Neural progenitor cell (in vitro differentiated cells): ENCODE measurements at regions not wholly inside any gene's neighbourhood (a gene's known extent, or its start where the extent isn't known, plus 50 kb on each side); places are given as distances from the start of the nearest gene placed in this dataset.
"Not testable (repeated sequence)": the region's sequence is repeated elsewhere in the genome, so short reads cannot be mapped to it uniquely, and the experiment has no call there.

Experiments used
- CTCF ChIP-seq: fragments of 200-600 bp; sonication (generic); IDR thresholded peaks from 2 replicates; pipeline ENCODE4 v1.5.1; 2017; ENCODE audit warnings: antibody characterized with exemption, mild to moderate bottlenecking
- EZH2 ChIP-seq: fragments of 200-600 bp; sonication (generic); IDR thresholded peaks from 2 replicates; pipeline ENCODE4 v1.6.1; 2017; ENCODE audit warnings: antibody characterized with exemption, mild to moderate bottlenecking, moderate library complexity
- EZH2phosphoT487 ChIP-seq: fragments of 200-600 bp; sonication (generic); IDR thresholded peaks from 2 replicates; pipeline ENCODE4 v1.6.1; 2017; ENCODE audit warnings: antibody characterized with exemption

GRCh38 chr9:63784421-63784820 lies 1500.6 kb downstream of the FOXD4L5 start:
- not testable (repeated sequence) for TF ChIP-seq EZH2, CTCF, EZH2phosphoT487
